Keratinocyte (primary cell): ENCODE measurements at regions not wholly inside any gene's neighbourhood (a gene's known extent, or its start where the extent isn't known, plus 50 kb on each side); places are given as distances from the start of the nearest gene placed in this dataset.

ENCODE experiments used
- DNase-seq: peaks from one replicate; pipeline ENCODE4 v3.0.0-alpha.2; 2011; ENCODE audit warnings: low read depth, missing footprints, low spot score
- FAIRE-seq: peaks from 2 replicates; lab custom pipeline; 2011; peaks lifted over from hg19 to GRCh38; lab: Jason Lieb, UNC
- H2AFZ ChIP-seq: 2 replicates; pipeline ENCODE4 v1.6.0; 2012; ENCODE audit warnings: low read length, control low read depth, inconsistent platforms; ENCODE audit not compliant: control insufficient read depth
- H3K27ac ChIP-seq: 2 replicates; pipeline ENCODE4 v1.5.1; 2011; ENCODE audit warnings: low read length; ENCODE audit not compliant: control insufficient read depth, insufficient read depth
- H3K27me3 ChIP-seq: 3 replicates; pipeline ENCODE4 v1.6.0; 2011; ENCODE audit warnings: low read length; ENCODE audit not compliant: control insufficient read depth, insufficient read depth; ENCODE audit errors: extremely low read depth
- H3K36me3 ChIP-seq, 2 experiments: 2 replicates in 1 of 2; 3 replicates in 1 of 2; pipeline ENCODE4 v1.5.1; 2011; ENCODE audit warnings: low read length in 2 of 2, mild to moderate bottlenecking in 1 of 2; ENCODE audit not compliant: control insufficient read depth in 2 of 2, insufficient read depth in 2 of 2; ENCODE audit errors: extremely low read depth in 1 of 2
- H3K4me1 ChIP-seq: 3 replicates; pipeline ENCODE4 v1.5.1; 2011; ENCODE audit warnings: low read length; ENCODE audit not compliant: control insufficient read depth, insufficient read depth; ENCODE audit errors: extremely low read depth
- H3K4me2 ChIP-seq: 3 replicates; pipeline ENCODE4 v1.6.0; 2011; ENCODE audit warnings: low read depth, low read length; ENCODE audit not compliant: control insufficient read depth, insufficient read depth; ENCODE audit errors: extremely low read depth
- H3K4me3 ChIP-seq, 3 experiments: fragments of 200-600 bp in 1 of 3; sonication (generic) in 1 of 3; 2 replicates in 2 of 3; 3 replicates in 1 of 3; pipeline ENCODE4 v1.5.1; 2011 to 2016; ENCODE audit warnings: low read length in 3 of 3, mild to moderate bottlenecking in 3 of 3, control low read depth in 2 of 3, inconsistent platforms in 1 of 3, low read depth in 1 of 3, mixed read lengths in 1 of 3, mixed run types in 1 of 3, moderate library complexity in 1 of 3; ENCODE audit not compliant: control insufficient read depth in 2 of 3, insufficient read depth in 2 of 3; ENCODE audit errors: extremely low read depth in 1 of 3
- H3K79me2 ChIP-seq: 2 replicates; pipeline ENCODE4 v1.6.0; 2012; ENCODE audit warnings: low read length; ENCODE audit not compliant: control insufficient read depth, insufficient read depth
- H3K9ac ChIP-seq: 3 replicates; pipeline ENCODE4 v1.6.0; 2011; ENCODE audit warnings: low read length; ENCODE audit not compliant: control insufficient read depth, insufficient read depth; ENCODE audit errors: extremely low read depth
- H3K9me1 ChIP-seq: 3 replicates; pipeline ENCODE4 v1.6.0; 2011; ENCODE audit warnings: low read length; ENCODE audit not compliant: control insufficient read depth, insufficient read depth; ENCODE audit errors: extremely low read depth
- H3K9me3 ChIP-seq: 2 replicates; pipeline ENCODE4 v1.5.1; 2012; ENCODE audit warnings: low read depth, low read length; ENCODE audit not compliant: control insufficient read depth
- H4K20me1 ChIP-seq: 3 replicates; pipeline ENCODE4 v1.6.0; 2011; ENCODE audit warnings: low read length; ENCODE audit not compliant: control insufficient read depth, insufficient read depth; ENCODE audit errors: extremely low read depth
- EZH2 ChIP-seq: IDR thresholded peaks from one replicate; pipeline ENCODE4 v1.6.1; 2012; ENCODE audit warnings: inconsistent platforms, mild to moderate bottlenecking, low read length, moderate library complexity
- dilution Hi-C: fragments of 300-500 bp; cut with MboI; formaldehyde crosslinking; loops from one replicate; pipeline ENCODE4 v1.7.0; 2020; ENCODE audit warnings: low sequenced_read_pairs; ENCODE audit not compliant: extremely low pct_ligation_motif_present
- TF ChIP-seq, protein P1 (sequence below), 3 experiments: IDR thresholded peaks in 1 of 3; conservative IDR thresholded peaks in 1 of 3; optimal IDR thresholded peaks in 1 of 3; 2 replicates in 2 of 3; 3 replicates in 1 of 3; pipeline versions ENCODE3 to v1.5.1; 2011; ENCODE audit warnings: low read length in 3 of 3, mild to moderate bottlenecking in 3 of 3, moderate library complexity in 2 of 3, control low read depth in 1 of 3, inconsistent platforms in 1 of 3; ENCODE audit not compliant: insufficient read depth in 2 of 3; ENCODE audit errors: extremely low read depth in 1 of 3

DNA sequence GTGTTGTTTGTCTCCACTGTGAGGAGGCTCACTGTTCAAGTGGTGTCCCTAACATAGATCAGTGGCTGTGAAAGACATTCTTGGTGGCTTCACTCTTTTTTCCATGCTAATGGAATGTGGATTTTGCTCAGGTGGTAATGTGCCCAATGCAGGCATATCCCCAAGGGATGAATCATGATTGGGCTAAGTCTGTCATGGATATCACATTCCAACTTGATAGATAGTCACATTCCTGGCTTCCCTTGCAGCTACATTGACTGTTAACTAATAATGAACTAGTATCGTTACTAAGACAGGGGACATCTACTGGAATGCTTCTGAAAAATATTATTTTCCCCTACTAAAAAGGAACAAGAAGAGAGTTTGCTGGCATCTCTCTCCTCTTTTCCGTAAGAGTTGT, 86.3 kb upstream of the SOD1 start:
- no peaks in the 10 kb centered on the region for H3K9me1 ChIP-seq
- no peaks in the 10 kb centered on the region for H4K20me1 ChIP-seq
- H3K9ac ChIP-seq = no peak overlapping the region
- no peaks in the 10 kb centered on the region for H3K9me3 ChIP-seq
- no peaks in the 10 kb centered on the region for H3K36me3 ChIP-seq
- no peaks in the 10 kb centered on the region for H3K27me3 ChIP-seq
- dilution Hi-C loops = no loop called here
- DNase-seq (no peak), FAIRE-seq (no peak)
- H3K4me2 ChIP-seq = no peak overlapping the region
- TF ChIP-seq EZH2 = no peak
- TF ChIP-seq, protein P1, sequence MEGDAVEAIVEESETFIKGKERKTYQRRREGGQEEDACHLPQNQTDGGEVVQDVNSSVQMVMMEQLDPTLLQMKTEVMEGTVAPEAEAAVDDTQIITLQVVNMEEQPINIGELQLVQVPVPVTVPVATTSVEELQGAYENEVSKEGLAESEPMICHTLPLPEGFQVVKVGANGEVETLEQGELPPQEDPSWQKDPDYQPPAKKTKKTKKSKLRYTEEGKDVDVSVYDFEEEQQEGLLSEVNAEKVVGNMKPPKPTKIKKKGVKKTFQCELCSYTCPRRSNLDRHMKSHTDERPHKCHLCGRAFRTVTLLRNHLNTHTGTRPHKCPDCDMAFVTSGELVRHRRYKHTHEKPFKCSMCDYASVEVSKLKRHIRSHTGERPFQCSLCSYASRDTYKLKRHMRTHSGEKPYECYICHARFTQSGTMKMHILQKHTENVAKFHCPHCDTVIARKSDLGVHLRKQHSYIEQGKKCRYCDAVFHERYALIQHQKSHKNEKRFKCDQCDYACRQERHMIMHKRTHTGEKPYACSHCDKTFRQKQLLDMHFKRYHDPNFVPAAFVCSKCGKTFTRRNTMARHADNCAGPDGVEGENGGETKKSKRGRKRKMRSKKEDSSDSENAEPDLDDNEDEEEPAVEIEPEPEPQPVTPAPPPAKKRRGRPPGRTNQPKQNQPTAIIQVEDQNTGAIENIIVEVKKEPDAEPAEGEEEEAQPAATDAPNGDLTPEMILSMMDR (optimal IDR thresholded peaks at IDR 0.05 in 1 of 3, IDR thresholded peaks at IDR 0.05 in 1 of 3, conservative IDR thresholded peaks at IDR 0.05 in 1 of 3; ENCODE audit: extremely low read depth in 1 of 3, insufficient read depth in 2 of 3, low read length in 3 of 3) = no peak
- no peak overlapping the region for H3K27ac ChIP-seq
- H2AFZ ChIP-seq = no peak overlapping the region
- no peak overlapping the region for H3K4me3 ChIP-seq
- no peaks in the 10 kb centered on the region for H3K4me1 ChIP-seq
- no peaks in the 10 kb centered on the region for H3K79me2 ChIP-seq

DNA sequence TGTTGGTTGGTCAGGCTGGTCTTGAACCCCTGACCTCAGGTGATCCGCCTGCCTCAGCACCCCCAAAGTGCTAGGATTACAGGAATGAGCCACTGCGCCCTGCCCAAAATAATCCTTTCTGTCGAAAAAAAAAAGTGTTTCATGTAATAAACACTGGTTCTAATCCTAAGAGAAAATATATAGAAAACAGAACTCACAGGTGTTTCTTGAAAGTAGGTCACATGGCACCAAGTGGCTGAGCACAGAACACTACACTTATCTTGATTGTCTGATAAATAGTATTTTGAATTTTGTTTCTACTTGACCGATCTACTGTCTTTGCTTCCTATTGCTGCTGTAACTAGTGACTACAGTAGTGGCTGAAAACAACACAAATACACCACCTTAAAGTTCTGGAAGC, 87.6 kb upstream of the SOD1 start:
- Histone ChIP-seq H3K27me3 (no peaks in the 10 kb centered on the region), H3K9me3 (no peaks in the 10 kb centered on the region), H3K9ac (no peak overlapping the region), H3K27ac (no peak overlapping the region), H3K4me3 (no peak overlapping the region), H4K20me1 (no peaks in the 10 kb centered on the region), H3K4me2 (no peak overlapping the region), H2AFZ (no peak overlapping the region), H3K9me1 (no peaks in the 10 kb centered on the region), H3K79me2 (no peaks in the 10 kb centered on the region), H3K4me1 (no peaks in the 10 kb centered on the region), H3K36me3 (no peaks in the 10 kb centered on the region)
- FAIRE-seq (no peak), DNase-seq (no peak)
- dilution Hi-C loops = no loop called here
- TF ChIP-seq, protein P1 (optimal IDR thresholded peaks at IDR 0.05 in 1 of 3, IDR thresholded peaks at IDR 0.05 in 1 of 3, conservative IDR thresholded peaks at IDR 0.05 in 1 of 3; ENCODE audit: extremely low read depth in 1 of 3, insufficient read depth in 2 of 3, low read length in 3 of 3) = no peak
- no peak for TF ChIP-seq EZH2
